Chondrocyte (in vitro differentiated cells): ENCODE measurements at regions not wholly inside any gene's neighbourhood (a gene's known extent, or its start where the extent isn't known, plus 50 kb on each side); places are given as distances from the start of the nearest gene placed in this dataset.
"Not testable (repeated sequence)": the region's sequence is repeated elsewhere in the genome, so short reads cannot be mapped to it uniquely, and the experiment has no call there.

ENCODE experiments used
- DNase-seq: peaks from one replicate; pipeline ENCODE4 v3.0.0; 2021; ENCODE audit warnings: mixed read lengths, low spot score
- H3K27ac Mint-ChIP-seq: one replicate; pipeline ENCODE4 v1.8.0; 2021; ENCODE audit warnings: mild to moderate bottlenecking, moderate library complexity, mixed read lengths; ENCODE audit not compliant: unreplicated experiment
- H3K27me3 Mint-ChIP-seq: 2 replicates; pipeline ENCODE4 v1.8.0; 2021; ENCODE audit warnings: low read depth, mixed read lengths
- H3K36me3 Mint-ChIP-seq: 2 replicates; pipeline ENCODE4 v1.8.0; 2021; ENCODE audit warnings: low read depth, mixed read lengths
- H3K4me1 Mint-ChIP-seq: 2 replicates; pipeline ENCODE4 v1.8.0; 2021; ENCODE audit warnings: low read depth, mild to moderate bottlenecking, mixed read lengths
- H3K4me3 Mint-ChIP-seq: one replicate; pipeline ENCODE4 v1.8.0; 2021; ENCODE audit warnings: mild to moderate bottlenecking, moderate library complexity, mixed read lengths; ENCODE audit not compliant: unreplicated experiment
- H3K9me3 Mint-ChIP-seq: 2 replicates; pipeline ENCODE4 v1.8.0; 2021; ENCODE audit warnings: low read depth, mixed read lengths
- TF ChIP-seq, protein P1 (sequence below): fragments of 200-600 bp; sonication (generic); IDR thresholded peaks from 2 replicates; pipeline ENCODE4 v1.5.0; 2021; ENCODE audit warnings: antibody characterized with exemption, mild to moderate bottlenecking, moderate library complexity

DNA sequence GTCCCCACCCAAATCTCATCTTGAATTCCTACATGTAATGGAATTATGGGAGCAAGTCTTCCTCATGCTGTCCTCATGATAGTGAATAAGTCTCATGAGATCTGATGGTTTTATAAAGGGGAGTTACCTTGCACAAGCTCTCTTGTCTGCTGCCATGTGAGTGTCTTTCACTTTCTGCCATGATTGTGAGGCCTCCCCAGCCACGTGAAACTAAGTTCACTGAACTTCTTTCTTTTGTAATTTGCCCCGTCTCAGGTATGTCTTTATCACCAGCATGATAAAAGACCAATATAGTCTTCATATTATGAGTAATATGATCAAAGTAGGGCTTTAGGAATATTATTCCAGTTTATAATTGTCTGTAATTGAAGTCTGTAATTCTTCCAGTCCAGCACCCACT, 86.3 kb upstream of the ANO5 start:
- Mint-ChIP-seq H3K27me3 (no peaks in the 10 kb centered on the region), H3K9me3 (no peaks in the 10 kb centered on the region)

DNA sequence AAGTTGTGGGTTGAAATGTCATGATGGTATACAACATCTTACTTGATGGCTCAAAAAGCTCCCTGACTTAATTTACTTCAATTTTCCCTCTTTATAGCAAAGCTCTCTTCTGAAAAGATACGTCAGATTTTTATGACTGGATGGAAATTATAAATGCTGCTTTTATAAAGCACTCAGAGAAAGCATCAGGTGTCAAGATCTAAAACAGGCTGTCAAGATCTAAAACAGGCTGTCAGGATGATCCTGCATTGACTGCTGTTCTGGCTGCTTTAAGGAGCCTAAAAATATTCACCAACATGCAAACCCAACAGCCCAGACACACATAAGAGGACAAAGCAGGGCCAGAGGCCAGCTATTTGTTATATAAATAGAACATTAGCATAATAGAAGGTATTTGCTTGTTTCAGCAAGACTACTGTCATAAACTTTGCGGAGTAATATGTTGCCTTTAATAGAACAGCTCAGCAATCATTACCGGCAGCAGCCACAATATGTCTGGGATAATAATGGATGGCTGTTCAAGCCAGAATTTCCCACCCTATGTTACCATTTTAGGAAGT, 77.3 kb upstream of the ANO5 start:
- Mint-ChIP-seq H3K4me3 (no peak overlapping the region), H3K27me3 (no peaks in the 10 kb centered on the region), H3K4me1 (no peaks in the 10 kb centered on the region), H3K27ac (no peak overlapping the region), H3K36me3 (no peaks in the 10 kb centered on the region), H3K9me3 (no peaks in the 10 kb centered on the region)
- TF ChIP-seq, protein P1, sequence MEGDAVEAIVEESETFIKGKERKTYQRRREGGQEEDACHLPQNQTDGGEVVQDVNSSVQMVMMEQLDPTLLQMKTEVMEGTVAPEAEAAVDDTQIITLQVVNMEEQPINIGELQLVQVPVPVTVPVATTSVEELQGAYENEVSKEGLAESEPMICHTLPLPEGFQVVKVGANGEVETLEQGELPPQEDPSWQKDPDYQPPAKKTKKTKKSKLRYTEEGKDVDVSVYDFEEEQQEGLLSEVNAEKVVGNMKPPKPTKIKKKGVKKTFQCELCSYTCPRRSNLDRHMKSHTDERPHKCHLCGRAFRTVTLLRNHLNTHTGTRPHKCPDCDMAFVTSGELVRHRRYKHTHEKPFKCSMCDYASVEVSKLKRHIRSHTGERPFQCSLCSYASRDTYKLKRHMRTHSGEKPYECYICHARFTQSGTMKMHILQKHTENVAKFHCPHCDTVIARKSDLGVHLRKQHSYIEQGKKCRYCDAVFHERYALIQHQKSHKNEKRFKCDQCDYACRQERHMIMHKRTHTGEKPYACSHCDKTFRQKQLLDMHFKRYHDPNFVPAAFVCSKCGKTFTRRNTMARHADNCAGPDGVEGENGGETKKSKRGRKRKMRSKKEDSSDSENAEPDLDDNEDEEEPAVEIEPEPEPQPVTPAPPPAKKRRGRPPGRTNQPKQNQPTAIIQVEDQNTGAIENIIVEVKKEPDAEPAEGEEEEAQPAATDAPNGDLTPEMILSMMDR = no peak
- no peak for DNase-seq

More for the DNA sequence above, 86.3 kb upstream of the ANO5 start:
- H3K4me3 Mint-ChIP-seq = no peak overlapping the region
- DNase-seq = no peak
- no peak overlapping the region for H3K27ac Mint-ChIP-seq
- no peaks in the 10 kb centered on the region for H3K36me3 Mint-ChIP-seq
- TF ChIP-seq, protein P1 = no peak
- no peaks in the 10 kb centered on the region for H3K4me1 Mint-ChIP-seq

DNA sequence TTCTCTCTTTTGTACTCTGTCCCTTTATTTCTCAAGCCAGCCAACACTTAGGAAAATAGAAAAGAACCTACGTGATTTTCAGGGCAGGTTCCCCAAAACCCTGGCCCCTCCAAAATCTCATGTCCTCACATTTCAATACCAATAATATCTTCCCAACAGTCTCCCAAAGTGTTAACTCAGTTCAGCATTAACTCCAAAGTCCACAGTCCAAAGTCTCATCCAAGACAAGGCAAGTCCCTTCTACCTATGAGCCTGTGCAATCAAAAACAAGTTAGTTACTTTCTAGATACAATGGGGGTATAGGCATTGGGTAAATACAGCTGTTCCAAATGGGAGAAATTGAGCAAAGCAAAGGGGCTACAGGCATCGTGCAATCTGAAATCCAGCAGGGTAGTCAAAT, 64.9 kb upstream of the ANO5 start:
- H3K4me3 Mint-ChIP-seq, H3K27ac Mint-ChIP-seq, H3K4me1 Mint-ChIP-seq, H3K27me3 Mint-ChIP-seq, DNase-seq, H3K36me3 Mint-ChIP-seq: not testable (repeated sequence)
- peaks cover 33% of the 10 kb centered on the region for H3K9me3 Mint-ChIP-seq

DNA sequence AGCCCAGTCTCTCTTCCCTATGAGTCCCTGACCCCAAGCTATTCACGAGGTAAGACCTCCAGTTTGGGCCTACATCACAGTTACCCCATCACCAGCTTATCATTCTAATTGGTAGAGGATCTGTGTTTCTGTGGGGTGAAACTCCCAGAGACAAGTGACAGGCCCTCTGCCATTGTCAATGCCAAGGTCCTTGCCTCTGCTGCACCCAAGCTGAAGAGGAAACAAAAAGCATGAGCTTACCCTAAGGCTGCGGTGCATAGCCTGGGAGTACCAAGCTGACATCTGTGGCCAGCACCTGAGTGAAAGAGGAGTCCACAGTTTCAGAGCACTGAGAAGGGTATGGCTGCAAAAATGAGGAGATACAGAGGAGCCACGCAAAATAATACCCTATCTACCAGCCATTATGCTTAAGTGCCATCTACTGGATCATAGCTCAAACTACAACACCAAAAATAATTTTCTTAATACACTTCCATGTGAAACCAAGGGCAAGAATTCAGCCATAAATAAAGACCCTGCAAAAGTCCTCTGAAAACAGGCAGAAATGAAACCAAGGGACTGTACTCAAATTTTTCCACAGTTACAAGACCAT, 62.3 kb upstream of the ANO5 start:
- TF ChIP-seq, protein P1 = peak; percentile 71
- no peak for DNase-seq
- H3K9me3 Mint-ChIP-seq = peaks cover 22% of the 10 kb centered on the region
- H3K27me3 Mint-ChIP-seq = no peaks in the 10 kb centered on the region
- H3K4me1 Mint-ChIP-seq = no peaks in the 10 kb centered on the region
- no peak overlapping the region for H3K27ac Mint-ChIP-seq
- H3K36me3 Mint-ChIP-seq = no peaks in the 10 kb centered on the region
- H3K4me3 Mint-ChIP-seq = no peak overlapping the region

DNA sequence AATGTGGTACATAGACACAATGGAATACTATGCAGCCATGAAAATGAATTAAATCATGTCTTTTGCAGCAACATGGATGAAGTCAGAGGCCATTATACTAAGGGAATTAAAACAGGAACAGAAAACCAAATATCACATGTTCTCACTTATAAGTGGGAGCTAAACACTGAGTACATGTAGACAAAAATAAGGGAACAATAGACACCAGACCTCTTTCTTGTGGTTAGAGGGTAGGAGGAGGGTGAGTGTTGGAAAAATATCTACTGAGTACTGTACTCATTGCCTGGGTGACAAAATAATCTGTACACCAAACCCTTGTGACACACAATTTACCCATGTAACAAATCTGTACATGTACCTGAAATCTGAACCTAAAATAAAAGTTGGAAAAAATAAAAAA, 59.1 kb upstream of the ANO5 start:
- Mint-ChIP-seq H3K9me3 (peaks cover 8% of the 10 kb centered on the region), H3K4me1 (no peaks in the 10 kb centered on the region), H3K4me3 (no peak overlapping the region), H3K27ac (no peak overlapping the region), H3K27me3 (no peaks in the 10 kb centered on the region), H3K36me3 (no peaks in the 10 kb centered on the region)
- no peak for DNase-seq
- TF ChIP-seq, protein P1 = no peak

DNA sequence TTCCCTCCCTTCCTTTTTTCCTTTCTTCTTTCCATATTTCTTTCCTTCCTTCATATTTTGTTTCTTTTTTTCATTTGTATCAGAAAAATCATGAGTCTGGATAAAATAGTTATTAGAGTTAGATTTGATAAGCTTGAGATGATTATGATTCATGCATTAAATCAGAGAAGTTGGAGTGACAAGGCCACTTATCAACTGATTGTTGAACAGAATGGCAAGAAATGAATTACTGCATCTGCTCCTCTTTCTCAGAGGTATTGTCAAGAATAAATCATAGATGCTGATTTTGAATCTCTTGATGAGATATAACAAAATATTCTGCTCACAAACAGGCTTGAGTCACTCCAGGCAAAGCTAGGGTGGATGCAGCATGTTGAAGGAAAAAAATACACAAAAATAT, 54.6 kb upstream of the ANO5 start:
- DNase-seq = no peak
- no peaks in the 10 kb centered on the region for H3K9me3 Mint-ChIP-seq
- TF ChIP-seq, protein P1 = no peak
- H3K27me3 Mint-ChIP-seq = no peaks in the 10 kb centered on the region
- no peak overlapping the region for H3K4me3 Mint-ChIP-seq
- H3K36me3 Mint-ChIP-seq = no peaks in the 10 kb centered on the region
- no peaks in the 10 kb centered on the region for H3K4me1 Mint-ChIP-seq
- H3K27ac Mint-ChIP-seq = no peak overlapping the region
